Hematopoietic multipotent progenitor cell treated with erythropoietin and hydrocortisone succinate and interleukin-3 and kit ligand, for 17 days (in vitro differentiated cells): ENCODE measurements at regions not wholly inside any gene's neighbourhood (a gene's known extent, or its start where the extent isn't known, plus 50 kb on each side); places are given as distances from the start of the nearest gene placed in this dataset.
"Not testable (repeated sequence)": the region's sequence is repeated elsewhere in the genome, so short reads cannot be mapped to it uniquely, and the experiment has no call there.

Source experiments
- DNase-seq: peaks from one replicate; pipeline ENCODE4 v3.0.0-alpha.2; 2015; ENCODE audit warnings: low spot score

DNA sequence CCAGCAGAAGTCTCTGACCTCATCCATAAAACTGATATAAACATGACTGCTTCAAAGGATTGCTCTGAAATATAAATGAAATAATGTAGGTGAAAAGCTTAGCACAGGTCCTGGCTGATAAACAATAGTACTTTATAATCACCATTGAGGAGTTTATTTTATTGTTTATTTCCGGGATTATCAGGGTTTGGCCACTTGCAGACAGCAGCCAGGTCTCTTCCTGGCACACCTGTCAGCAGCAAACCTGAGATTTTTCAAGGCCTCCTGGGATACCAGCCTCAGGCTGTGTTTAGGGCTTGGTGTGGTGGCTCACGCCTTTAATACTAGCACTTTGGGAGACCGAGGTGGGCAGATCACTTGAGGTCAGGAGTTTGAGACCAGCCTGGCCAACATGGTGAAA is 181.6 kb upstream of the IRF2BP2 start:
- not testable (repeated sequence) for DNase-seq

DNA sequence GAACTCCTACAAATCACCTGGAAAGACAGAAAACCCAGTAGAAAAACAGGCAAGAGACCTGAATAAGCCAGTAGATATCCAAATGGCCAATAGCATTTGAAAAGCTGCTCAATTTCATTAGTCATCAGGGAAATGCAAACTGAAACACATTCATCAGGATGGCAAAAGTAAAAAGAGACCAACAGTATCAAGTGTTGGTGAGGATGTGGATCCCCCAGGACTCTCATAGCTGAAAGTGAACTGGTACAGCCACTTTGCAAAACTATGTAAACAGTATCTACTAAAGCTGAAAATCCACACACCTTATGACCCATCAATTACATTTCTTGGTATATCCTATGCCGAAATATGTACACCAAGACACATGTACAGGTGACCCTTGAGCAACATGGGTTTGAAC is 180.4 kb upstream of the IRF2BP2 start:
- DNase-seq: not testable (repeated sequence)

DNA sequence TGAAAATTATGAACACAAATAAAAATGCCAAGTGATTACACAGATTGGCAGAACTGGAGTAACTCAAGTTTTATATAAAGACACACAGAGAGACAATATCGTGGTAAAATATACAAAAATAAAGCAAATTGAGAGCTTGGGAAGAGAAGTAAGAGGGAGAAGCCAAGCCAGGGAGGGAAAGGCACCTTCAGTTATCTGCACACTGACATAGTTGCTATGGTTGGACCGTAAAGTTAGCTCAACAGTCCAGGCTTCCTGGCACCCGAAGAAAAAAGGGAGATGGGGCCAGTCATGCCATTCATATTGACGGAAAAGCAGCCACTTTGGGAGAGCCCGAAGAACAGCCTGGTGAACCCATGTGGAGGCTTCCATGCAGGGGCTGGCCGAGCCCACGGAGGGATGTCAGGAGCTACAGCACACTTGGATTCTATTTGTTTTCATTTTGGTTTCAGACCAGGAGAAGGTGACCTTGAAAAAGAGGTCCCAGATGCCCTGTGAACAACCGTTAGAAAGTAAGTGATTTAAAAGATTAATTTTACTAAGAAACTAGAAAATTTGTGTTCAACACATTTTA is 177.1 kb upstream of the IRF2BP2 start:
- not testable (repeated sequence) for DNase-seq

DNA sequence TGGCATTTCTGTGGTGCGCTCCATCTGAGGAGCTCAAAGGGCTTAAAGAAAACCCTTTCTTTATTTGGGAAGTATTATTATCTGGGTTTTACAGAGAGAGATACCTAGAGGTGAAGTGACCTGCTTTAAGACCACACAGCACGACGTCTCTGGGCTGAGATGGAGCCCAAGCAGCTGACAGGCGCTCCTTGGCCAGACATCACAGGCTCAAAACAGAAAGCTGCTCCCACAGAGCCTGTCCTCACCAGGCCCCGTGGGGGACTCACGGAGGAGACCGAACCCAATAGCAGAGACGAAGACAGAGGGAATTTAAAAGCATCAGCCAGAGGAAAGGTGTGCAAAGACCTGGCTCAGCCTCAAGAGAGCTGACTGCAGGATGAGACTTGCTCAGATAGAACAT is 175.9 kb upstream of the IRF2BP2 start:
- not testable (repeated sequence) for DNase-seq

DNA sequence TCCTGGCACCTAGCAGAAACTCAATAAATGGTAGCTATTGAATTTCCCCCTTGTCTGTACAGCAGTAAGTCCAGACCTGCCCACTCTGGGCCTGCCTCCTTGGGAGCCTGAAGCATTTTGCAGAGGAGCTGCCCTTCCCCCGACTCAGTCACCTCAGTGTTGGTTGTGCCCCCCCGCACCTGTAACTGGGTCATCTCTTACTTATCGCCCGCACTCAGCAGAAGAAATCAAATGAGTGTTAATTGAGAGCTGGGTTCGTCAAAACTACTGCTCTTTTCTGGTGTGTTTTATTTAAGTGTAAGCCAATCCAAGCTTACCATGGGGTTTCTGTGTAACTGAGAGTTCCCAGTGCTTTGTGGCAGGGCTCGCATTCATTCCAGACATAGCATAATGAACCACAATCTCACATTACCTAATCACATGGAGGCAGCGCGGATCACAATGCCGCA is 175.5 kb upstream of the IRF2BP2 start:
- not testable (repeated sequence) for DNase-seq

DNA sequence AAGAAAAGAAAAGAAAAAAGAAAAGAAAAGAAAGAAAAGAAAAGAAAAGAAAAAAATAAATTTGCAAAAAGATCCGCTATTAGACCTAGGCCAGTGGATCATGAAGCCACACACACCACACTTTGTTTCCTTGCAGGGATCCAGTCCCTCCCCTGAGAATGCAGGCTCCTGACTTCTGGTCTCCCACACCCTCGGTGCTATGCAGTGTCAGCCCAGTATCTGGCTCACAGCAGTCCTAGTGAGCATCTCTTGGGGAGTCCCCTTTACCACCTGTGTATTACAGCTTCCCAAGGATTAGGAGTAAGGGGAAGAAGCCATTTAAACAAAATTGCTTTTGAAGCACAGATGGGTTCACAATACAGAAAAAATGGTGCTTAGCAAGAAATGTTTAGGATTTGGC is 174.1 kb upstream of the IRF2BP2 start:
- not testable (repeated sequence) for DNase-seq

DNA sequence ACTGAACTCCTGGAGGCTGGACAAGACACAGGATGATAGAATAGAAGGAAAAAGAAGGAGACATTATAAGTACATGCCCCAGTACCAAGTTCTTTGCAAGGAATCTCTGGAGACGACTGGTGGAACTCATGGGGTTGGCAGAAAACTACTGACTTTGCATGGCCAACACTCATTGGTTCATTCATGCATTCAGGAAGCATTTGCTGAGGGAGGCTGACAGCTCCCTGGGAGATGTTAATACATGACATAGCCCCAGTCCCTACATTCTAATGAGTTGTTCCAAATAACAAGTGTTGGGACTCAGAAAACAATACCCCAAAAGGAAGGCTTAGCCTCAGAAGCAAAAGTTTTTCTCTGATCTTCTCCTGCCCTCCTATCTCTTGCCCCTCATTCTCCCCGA is 172.8 kb upstream of the IRF2BP2 start:
- peak; percentile 12 for DNase-seq

DNA sequence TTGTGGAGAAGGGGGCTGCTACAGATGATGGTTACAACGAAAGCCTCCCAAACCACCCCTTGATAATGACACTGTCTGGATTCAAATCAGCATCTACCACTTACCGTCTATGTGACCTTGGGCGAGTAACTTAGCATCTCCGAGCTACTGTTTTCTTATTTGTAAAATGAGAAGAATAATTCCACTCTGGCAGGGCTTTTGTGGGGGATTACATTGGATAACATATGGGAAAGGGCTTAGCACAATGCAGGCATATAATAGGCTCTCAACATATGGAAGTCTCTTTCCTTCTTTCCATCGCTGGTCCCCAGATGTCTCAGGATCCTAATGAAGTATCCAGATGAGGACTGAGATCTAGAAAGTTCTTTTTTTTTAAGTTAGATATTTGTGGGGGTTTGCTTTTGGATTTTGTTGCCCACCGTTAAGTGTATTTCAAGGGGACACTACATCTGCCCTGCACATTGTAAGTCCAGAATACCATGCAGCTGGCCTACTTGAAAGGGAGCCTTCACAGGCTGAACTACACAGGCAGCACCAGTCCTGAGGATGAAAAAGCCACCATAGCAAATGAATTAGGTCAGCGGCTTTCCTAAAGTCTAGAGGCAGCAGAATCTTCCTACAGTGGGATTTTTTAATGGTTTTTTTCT is 172.2 kb upstream of the IRF2BP2 start:
- DNase-seq: peak; percentile 11

DNA sequence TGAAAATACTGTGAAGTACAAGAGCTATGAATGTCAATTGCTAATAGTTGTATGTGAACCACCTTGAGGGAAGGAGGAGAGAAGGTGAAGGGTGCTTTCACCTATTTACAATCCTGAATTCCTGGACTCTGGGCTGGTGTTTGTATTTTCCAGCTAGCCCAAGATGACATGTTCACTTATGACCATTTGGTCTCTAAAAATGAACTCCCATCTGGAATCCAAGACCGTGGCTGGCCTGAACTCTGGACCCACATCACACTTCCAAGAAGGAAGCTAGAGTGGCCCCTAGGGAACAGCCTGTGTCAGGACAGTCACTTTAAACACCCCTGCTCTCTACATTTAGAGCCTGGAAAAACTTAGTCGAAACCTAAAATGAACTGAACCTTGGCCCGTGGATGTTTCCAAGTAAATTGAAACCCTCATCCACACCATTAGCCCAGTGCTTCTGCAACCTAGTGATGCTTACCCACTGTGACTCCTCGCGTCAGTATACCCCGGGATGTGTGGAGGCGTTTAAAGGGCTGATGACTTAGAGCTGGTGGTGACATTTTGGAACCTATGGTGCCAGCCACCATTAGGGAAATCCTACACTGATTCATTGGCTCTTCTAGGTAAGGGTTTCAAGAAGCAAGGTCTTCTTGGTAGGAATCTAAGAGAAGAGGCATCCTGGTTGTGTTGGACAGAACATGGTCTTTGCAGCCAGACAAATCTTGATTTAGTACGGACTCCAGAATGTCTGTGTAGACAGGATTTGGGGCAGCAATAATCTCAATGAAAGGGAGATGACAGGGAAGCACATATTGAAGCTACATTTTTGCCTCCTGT is 171.5 kb upstream of the IRF2BP2 start:
- DNase-seq: peak; percentile 29

DNA sequence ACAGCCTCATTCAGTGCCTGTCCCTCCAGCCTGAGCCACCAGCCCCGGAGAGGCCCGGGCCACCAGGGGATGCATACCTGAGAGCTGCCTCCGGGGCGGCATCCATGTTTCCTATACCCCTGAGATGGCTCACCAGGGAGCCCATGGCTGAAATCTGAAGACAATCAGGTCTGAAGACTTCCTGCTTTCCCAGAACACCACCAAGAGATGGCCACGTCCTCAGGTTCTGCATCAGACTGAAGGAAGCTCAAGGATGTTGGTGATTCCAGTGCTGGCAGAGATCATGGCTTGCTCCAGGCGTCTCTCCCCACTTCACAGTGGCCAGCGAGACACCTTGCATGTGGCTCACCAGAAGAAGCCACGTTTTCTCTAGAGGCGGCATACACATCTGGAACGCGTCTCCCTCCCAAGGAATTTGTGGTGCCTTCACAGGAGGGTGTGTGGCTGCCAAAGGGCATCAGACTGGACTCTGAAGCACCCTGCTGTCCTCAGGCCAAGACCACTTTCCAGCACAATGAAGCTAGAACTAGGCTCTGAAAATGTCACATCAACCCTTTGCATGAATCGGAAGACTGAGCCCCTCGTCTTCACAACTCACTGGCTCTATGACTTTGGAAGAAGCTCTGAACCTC is 170.7 kb upstream of the IRF2BP2 start:
- peak; percentile 30 for DNase-seq

DNA sequence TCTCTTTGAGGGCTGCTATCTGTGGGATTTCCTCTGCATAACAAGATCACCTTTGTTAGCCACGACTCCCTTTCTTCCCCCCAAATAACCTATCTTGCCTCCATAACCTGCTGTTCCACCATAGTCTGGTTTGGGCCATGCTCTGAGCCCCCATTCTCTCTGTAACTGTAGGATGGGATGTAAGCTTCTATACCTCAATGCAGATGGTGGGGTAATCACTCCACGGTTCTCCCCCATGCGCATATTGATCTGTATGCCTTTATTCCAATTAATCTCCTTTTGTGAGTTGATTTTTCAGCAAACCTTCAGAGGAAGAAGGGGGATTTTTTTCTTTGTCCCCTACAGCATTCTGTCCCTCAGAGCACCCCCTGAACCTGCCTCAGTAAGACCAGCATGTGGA is 170.1 kb upstream of the IRF2BP2 start:
- DNase-seq: peak; percentile 7

DNA sequence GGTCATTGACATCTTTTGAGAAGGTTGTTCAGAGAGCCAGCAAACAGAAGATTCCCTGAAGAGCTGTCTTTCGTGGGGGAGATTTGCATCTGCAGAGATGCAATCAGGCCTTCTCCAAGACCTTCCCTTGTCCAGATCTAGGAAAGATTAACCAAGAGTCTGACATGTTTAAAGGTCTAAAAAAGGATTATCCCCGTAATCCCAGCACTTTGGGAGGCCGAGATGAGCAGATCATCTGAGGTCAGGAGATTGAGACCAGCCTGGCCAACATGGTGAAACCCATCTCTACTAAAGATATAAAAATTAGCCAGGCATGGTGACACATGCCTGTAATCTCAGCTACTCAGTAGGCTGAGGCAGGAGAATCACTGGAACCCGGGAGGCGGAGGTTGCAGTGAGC is 169.6 kb upstream of the IRF2BP2 start:
- DNase-seq: peak; percentile 11

DNA sequence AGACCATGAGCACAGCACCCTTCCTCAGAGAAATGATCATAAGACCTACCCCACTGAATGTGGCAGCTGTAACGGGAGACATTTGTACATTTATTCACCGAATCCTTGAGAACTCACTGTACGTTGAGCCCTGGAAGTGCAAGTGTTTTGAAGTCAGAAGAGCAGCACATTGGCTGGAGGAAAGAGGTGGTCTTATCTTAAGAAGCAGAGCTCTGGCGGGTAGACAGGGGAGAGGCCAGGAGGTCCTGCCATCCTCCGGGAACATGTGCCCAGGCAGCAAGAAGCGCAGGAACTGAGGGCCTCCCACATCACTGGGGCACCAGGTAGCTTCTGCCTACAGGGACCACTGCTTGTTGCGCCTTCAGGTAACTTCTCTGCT is 169.2 kb upstream of the IRF2BP2 start:
- peak; percentile 32 for DNase-seq

DNA sequence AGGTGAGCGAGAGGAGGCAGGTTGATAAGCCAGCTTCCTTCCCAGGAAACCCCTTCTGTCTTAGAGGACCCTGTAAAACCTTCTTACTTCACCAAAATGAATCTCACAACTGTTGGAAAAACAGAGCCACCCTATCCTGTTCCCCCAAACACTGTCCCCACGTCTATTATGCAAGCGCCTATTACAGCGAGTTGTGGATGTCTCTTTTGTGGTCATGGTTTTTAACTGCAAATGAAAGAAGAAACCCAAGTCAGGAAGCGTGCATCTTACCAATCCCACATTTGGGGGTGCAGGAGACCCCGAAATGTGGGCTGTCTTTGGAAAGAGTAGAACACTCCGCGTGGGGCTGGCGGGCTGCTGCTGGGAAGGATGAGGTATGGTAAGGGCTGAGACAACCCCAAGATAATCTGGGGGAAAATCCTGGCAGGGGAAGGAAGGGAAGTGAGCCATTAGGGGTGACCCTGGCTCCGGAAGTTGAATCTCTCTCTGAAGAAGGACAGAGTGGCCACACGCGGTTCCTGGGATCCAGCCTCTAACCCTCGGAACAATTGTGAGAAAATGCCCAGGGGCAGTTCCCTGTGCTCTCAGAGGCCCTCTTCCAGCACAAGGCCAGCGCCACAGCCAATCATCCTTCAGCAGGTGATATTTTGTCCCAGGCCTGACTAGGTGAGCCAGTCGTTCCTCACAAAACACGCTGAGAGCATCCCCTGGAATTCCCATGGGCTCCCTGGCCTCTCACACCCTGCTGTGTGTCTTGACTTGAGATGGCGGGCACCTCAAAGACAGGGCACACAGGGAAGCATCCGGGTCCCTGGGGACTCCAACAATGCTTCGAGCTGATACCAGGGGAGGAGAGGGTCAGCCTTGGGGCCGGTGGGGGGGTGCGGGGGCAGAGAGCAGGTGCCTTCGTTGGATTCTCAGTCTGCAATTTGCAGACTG is 168.5 kb upstream of the IRF2BP2 start:
- DNase-seq: peak; percentile 17

DNA sequence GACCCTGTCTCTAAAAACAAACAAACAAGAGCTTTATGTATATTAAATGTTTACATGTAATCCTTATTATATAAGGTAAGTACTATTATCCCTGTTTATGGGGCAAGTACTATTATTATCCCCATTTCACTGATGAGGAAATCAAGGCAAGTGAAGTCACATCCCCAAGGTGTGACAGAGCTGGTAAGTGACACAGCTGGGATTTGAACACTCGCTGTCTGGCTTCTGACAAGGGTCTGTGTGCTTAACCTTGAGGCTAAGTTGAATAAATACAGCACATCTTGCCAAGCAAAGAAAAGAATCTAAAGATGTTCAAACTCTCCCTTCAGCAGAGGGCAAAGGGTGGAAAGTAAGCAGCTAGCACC is 167.9 kb upstream of the IRF2BP2 start:
- peak; percentile 25 for DNase-seq

DNA sequence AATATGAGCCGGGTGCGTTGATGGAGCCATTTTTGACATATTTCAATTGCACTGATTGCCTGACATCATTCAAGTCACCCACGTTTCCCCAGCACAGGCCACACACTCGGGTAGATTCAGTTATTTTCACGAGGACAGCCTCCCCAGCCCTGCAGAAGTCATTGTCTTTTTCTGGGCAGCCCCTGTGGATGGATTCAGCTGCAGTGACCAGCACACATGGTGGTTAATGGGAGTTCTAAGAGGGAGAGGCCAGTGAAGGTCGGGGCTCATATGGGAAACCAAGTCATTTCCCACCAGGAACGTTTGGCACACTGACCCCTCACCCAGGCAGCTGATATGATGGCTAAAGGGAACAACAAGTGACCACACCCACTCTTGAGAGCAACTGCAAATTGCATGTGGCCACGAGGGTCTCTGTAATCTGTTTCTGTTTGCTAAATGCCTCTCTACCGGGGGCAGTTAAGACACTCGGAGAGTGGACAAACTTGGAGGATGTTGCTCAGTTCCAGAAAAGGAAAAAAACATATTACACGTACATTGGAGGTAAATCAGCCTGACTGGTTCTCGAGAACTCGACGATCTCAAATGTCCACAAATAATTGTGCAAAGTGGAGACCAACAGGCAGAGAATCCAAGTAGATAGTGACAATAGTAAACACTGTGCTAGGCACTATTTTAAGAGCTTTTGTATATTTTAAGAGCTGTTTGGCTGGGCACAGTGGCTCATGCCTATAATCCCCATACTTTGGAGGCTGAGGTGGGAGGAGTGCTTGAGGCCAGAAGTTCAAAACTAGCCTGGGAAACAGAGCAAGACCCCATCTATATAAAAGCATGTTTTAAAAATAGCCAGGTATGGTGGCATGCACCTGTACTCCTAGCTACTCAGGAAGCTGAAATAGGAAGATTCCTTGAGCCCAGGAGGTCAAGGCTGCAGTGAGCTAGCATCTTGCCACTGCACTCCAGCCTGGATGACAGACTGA is 167.2 kb upstream of the IRF2BP2 start:
- DNase-seq: peak; percentile 6

DNA sequence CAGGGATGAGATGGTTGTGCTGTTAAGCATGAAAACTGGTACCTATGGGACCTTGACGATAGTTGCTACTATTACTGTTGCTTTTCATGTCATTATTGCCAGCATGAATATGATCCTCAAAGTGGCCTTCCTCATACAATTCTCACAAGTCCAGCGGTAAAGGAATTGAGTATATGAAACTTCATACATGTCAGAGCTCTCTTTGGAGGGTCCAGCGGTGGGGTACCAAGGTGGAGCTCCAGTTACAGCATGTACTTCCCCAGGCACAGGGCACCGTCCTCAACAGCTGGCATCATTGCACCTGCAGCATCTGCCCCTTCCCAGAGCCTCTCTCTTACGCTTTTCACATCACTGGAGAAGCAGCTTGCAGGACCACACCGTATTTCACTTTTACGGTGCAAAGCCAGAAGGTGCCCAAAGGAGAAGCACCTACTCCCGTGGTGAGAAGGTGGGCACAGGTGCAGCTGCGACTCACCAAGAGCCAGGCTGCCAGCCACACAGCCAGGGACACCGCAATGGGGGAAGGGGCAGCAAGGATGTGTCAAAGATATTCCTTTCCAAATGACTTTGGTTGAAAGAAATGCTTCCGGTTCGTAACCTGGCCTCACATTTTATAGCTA is 166.4 kb upstream of the IRF2BP2 start:
- no peak for DNase-seq

DNA sequence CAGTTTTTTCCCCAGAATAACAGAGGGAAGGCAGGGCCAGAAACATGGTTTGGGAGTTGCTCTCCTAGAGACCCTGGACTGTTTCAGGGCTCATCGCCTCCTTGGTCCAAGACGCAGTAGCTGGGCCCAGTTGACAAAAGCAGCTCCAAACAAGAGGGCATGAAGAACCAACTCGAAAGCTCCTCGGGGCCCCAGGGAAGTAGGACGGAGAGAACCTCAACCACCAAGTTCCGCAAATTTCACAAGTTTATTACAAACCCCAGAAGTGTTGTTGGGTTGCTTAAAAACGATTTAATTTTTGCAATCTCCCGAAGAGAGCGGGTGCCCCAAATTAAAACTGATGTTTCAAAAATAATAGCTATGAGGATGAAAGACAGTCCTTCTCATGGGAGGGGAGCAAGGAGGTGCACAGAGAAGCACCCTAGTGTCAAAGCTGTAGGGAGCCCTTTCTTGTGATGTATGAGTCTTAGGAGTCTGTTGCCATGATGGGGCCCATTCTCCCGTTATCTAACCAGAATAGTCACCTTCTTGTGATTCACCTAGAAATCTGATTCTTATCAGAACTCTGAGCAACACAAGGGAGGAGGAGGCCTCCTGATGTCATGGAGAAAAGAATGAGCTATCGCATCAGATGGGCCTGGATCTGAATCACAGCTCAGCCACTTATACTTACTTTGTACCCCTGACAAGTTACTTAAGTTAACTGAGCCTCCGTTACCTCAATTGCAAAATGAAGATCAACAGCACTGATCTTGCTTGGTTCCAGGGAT is 165.7 kb upstream of the IRF2BP2 start:
- DNase-seq: no peak

DNA sequence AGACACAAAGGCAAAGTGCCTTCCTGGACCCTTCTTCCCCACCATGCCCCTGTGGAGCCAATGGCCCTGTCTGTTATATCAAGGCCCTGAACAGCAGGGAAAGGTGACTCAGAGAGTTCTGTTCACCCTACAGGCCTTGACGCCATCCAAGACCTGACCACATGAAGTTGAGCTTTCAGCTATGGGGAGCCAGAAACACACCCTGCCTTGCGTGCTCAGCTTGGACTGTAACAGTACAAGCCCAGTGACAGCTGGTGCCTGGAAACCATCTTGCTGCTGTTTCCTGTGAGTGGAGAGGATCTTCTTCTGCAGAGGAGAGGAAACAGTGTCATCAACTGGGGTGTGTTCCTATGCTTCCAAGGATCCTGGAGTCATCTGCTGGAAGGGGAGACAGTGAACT is 165.0 kb upstream of the IRF2BP2 start:
- DNase-seq: no peak
